Stimulated activated CD8-positive, alpha-beta memory T cell treated with anti-CD3 and anti-CD28 coated beads, Interleukin-15, amount 100 ng/mL, for 24 hours (primary cell): ENCODE measurements at regions not wholly inside any gene's neighbourhood (a gene's known extent, or its start where the extent isn't known, plus 50 kb on each side); places are given as distances from the start of the nearest gene placed in this dataset.

Experiments
- DNase-seq: peaks from one replicate; pipeline ENCODE4 v3.0.0-alpha.2; 2020; ENCODE audit warnings: low read depth

DNA sequence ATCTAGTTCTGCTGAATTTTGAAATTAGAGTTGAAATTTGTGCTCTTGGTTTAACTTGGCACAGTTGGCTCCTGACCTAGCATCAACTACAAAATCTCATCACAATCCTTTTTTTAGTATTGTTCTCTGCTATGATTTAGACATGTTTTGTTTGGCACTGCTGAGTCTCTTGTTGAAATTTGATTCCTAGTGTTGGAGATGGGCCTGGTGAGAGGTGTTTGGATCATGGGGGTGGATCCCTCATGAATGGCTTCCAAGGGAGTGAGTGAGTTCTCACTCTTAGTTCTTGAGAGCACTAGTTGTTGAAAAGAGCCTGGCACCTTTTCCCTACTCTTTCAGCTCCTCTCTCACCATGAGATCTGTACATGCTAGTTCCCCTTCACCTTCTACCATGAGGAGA, 605.6 kb upstream of the SLC39A10 start:
- DNase-seq = no peak

GRCh38 chr2:195049372-195050031, 607.5 kb upstream of the SLC39A10 start:
- no peak for DNase-seq

GRCh38 chr2:195047955-195048354, 609.1 kb upstream of the SLC39A10 start:
- no peak for DNase-seq

DNA sequence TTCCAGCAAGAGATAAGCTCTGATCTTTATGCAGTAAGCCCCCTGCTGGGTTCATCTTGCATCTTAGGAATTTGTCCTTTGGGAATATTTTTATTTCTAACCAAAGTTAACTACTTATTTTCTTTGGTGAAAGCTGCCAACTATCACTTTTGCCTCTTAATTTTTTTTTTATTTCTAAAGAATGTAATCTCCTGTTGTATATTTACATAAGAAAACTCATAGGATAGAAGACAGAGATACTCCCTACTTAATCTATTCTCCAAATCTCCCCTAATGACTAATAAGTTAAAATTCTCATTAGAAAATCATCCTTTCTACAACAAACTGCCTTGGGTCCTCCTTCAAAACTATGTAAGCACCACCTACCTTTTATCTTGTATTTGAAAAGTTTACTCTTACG, 612.2 kb upstream of the SLC39A10 start:
- DNase-seq = no peak

DNA sequence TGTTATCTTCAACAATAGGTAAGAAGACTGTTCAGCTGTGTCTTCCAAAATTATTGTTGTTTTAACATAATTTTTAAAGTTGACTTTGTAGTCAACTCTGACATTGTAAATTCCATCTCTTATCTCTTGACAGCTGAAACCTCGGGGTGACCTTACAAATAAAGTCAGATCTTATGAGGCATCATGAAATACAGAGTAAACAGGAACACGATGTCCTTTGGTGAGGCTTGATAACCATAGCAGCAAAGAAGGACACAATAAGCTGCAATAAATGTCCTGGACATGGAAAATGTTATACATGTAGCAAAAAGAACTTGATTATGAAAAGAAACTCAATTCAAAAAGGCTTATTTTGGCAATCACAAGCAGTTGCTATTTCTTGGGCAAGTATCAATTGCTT, 618.9 kb upstream of the SLC39A10 start:
- DNase-seq = no peak

DNA sequence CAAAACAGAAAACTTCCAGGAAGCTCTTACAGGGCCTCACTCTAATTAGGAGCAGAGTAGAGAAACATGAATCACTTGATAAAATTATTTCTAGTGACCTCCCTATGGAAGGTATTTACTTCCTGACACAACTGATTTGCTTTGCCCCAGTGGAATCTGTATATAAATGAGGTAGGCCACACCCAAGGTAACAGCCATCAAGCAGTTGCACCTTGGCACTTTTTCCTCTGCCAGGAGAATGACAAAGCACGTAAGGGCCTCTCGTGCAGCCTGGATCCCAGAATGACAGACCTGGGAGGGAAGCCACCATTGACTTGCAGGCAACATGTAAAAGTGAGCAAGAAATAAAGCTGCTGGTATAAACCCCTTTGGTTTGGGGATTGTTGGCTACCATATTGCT, 620.0 kb upstream of the SLC39A10 start:
- DNase-seq = no peak

DNA sequence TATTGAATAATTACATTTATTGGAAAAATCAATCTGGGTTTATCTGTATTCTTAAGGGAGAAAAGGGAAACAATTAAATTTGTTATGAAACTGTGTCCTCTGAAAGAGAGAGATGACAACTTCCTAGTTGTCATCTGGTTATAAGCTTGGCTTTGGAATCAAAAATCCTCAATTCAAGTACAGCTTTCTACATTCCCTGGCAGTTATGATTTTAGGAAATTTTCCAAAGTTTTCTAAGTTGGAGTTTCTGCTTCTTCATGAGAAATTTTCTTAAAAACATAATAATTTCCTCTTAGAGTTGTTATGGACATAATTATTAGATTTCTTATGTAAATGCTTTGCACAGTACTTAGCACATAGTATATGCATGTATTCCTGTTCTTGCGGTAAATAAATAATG, 625.6 kb upstream of the SLC39A10 start:
- DNase-seq = no peak

DNA sequence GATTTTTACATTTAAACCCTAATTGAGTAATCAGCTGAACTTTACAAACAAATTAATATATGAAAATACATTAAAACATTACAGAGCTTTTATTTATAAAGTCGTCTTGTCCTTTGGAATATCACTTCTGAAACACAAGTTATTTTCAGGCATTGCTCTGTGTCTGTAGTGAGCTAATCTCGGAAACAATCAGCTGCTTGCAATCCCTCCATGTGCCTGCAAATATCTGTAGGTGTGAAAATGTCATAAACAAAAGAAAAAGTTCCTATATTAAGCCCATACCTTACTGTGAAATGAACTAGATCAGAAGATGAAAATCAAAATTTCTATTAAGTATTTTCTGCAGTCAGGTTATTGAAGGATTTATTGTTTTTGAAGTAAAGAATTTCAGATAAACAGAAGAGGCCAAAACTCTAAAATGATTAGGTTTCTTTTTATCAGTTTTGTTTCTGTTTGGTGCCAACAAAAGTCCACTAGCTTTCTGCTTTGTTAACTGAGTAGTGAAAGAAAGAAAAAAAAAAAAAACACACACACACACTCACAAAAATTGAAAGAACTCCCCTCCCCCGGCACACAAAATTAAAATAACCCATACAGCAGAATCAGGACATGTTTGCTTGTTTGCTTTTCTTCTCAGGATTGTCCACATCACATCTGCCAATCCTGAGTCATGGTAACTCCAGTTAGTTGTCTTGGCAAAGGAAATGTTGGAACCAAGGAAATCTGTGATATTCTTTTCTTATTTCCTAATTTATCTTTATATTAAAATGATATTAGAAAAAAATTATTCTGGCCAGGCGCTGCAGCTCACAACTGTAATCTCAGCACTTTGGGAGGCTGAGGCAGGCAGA, 627.0 kb upstream of the SLC39A10 start:
- DNase-seq = no peak

DNA sequence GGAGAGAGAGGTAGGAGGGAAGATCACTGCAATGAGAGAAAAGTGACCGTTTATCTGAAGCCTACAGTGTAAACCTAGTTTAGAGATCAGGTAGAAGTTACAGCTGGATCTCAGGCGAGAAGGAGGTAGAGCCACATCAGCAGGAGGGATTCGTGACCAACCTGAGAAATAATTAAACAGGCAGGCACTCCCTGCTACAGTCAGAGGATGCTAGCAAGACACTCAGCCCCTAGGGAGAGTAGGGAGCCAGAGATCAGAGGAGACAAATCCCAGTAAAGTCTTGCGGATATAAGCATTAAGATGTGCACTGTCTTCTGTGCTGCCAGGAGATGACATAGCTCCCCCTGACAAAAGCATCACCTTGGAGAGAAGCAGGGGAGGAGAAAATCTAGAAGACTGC, 629.1 kb upstream of the SLC39A10 start:
- no peak for DNase-seq

DNA sequence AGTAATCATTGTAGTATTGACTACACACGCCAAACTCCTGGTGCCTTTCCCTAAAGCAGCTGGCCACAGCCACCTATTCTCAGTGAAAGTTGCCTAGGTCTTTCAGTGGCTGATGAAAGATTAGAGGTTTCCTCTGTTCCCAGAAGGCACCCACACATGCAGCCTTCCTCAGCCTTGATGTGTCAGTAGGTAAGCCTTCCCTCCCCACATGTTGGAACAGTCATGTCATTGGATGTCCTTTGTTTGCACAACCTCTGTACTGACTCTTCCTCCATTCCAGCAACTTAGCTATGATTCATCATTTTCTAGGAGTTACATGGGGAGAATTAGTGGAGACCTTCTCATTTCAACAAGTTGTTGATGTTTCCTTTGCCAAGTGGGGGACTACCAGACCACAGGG, 630.8 kb upstream of the SLC39A10 start:
- DNase-seq = no peak

- no peak for DNase-seq
Measured at GRCh38 chr2:195022508-195022830, 634.6 kb upstream of the SLC39A10 start.

DNA sequence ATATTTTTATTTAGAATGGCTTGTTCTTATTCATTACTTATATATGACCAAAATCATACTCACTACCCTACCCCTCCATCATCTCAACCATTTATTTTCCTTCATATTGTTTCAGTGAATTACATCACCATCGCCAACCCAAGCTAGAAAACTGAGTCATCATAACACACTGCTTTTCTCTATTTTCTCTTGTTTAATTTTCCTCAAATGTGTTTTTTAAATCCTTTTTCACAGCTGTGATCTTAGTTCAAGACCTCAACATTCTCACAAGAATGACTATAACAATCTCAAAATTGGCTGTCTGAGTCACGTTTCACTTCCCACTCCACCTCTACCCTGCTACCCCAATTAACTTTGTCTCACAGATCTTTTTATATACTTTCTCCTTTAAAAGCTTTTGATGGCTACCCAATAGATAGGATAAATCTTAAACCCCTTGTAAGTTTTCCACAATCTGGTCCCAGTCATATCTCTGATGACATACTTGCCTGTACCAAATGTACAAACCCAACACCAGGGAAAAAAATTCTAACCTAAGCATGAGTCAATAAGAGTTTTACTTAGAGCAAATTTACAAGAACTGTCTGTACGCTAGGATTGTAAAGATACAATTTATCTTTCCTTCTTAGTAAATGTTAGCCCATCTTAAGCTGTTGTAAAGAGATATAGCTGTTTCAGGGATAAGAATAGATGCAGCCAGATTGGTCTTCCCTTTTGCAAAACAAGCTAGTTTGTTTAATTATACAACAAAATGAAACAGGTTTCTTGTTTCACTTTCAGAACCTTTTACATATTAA, 635.1 kb upstream of the SLC39A10 start:
- DNase-seq = no peak

DNA sequence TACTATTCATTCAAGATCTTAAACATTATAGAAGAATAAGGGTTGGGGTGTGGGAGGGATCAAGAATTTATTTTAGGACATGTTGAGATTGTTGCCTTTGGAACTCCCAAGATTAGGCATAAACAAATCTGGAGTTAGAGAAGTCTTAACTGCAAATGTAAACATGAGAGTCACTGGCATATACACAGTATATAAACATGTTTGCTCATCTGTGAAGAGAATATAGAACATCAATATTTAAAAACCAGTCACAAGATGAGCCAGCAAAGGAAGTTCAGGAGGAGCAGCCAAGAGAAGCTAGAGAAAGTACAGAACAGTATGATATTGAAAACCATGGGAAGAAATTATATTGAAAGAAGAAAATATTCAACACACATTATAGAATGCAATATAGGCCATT, 638.6 kb upstream of the SLC39A10 start:
- no peak for DNase-seq

- no peak for DNase-seq
Measured at GRCh38 chr2:195017890-195018289, 639.1 kb upstream of the SLC39A10 start.

DNA sequence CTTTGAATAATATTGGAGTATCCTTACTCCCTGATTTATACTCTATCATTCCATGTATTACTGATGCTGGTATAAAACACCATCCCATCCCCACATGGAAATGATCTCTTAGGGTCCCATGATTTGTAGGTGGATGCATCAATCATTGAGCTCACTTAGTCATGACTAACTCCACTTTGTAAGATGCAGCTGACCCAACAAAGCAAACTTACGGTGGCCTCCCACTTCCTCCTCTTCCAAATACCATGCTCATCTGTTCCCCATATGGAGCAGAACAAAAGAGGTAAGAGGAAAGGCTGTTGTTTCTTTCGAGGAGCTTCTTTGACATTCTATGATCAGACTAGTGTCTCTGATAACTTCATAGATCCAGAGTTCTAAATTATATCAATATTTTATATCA, 640.2 kb upstream of the SLC39A10 start:
- DNase-seq = no peak

GRCh38 chr2:195009202-195009601, 647.8 kb upstream of the SLC39A10 start:
- DNase-seq = no peak

GRCh38 chr2:195006856-195007255, 650.2 kb upstream of the SLC39A10 start:
- no peak for DNase-seq

DNA sequence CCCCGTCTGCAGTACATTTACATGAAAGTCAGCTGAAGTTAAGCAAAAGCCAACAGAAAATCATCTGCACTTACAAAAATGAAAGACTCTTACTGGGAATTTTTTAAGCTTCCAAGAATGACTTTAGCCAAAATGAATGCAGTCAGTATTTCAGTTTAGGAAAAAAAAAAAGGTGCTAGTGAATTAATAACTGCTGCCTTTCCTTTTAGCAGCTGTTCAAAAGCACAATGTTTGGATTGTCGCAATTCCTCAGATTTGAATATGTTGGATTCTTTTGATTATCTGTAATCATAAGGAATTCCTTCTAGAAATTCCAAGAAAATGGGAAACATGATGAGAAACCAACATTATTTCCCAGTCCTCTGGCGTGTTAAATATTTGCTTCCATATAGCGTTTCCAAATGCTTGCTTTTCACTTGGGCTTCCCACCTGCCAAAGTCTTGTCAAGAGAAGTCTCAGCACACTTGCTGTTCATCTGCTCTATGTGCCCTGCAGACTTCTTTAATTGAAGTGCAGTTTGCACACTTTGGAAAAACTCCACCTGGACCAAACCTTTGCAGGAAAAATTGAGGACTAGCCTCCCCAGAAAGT, 653.0 kb upstream of the SLC39A10 start:
- DNase-seq = no peak

GRCh38 chr2:195001924-195002323, 655.1 kb upstream of the SLC39A10 start:
- no peak for DNase-seq

DNA sequence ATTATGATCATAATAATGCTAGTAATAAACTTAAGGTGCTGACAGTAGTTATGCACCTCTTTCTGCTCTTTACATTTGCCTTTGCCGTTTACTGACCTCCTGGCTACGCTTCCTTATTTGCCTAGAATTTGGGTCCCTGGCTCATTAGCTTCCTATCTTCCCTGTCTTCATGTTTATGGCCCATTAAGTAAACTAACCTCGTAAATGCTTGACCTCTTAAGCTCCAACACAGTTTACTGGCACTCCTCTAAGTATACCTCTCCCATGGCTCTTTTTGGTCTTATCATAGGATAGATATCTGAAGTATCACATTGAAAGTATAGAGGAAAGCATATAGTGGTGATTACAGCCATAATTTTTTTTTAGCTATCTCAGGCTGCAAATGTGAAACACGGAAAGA, 657.3 kb upstream of the SLC39A10 start:
- no peak for DNase-seq

- DNase-seq = no peak
Measured at GRCh38 chr2:194992648-194993047, 664.4 kb upstream of the SLC39A10 start.

GRCh38 chr2:194985258-194985657, 671.8 kb upstream of the SLC39A10 start:
- DNase-seq = no peak

DNA sequence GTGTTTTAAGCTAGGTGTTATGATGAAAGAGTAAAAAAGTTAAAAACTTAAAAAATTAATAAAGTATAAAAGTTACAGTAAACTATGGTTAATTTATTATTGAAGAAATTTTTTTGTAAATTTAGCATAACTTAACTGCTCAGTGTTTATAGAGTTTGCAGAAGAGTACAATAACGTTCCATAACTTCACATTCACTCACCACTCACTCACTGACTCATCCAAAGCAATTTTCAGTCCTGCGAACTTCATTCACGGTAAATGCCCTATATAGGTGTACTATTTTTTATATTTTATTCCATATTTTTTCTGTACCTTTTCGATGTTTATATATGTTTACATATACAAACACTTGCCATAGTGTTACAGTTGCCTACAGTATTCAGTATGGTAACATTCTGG, 694.8 kb upstream of the SLC39A10 start:
- DNase-seq = no peak
